CD4-positive, alpha-beta memory T cell (primary cell): ENCODE measurements at regions not wholly inside any gene's neighbourhood (a gene's known extent, or its start where the extent isn't known, plus 50 kb on each side); places are given as distances from the start of the nearest gene placed in this dataset.

Experiments
- CTCF ChIA-PET: fragments of 350-600 bp; sonication (Branson Sonifier 250); formaldehyde crosslinking; loops from one replicate; lab custom pipeline; 2021; ENCODE audit warnings: inconsistent platforms; ENCODE audit not compliant: partially characterized antibody; lab: Charles Lee
- POLR2A ChIA-PET: fragments of 350-600 bp; sonication (Branson Sonifier 250); formaldehyde crosslinking; loops from one replicate; lab custom pipeline; 2021; ENCODE audit not compliant: partially characterized antibody; lab: Charles Lee
- DNase-seq, 5 donors: peaks; one replicate each; pipeline versions ENCODE4 v3.0.0 to v3.0.0-alpha.2; 2020 to 2022; ENCODE audit warnings: mixed read lengths in 1 of 5
- H3K27ac ChIP-seq: one replicate; pipeline ENCODE4 v1.7.0; 2013; ENCODE audit warnings: low read depth, low read length
- H3K27me3 ChIP-seq: 2 replicates; pipeline ENCODE4 v1.7.0; 2013; ENCODE audit warnings: mild to moderate bottlenecking, low read length, moderate library complexity; ENCODE audit not compliant: insufficient read depth
- H3K36me3 ChIP-seq: 2 replicates; pipeline ENCODE4 v1.7.0; 2013; ENCODE audit warnings: mild to moderate bottlenecking, low read length, moderate library complexity; ENCODE audit not compliant: insufficient read depth
- H3K4me1 ChIP-seq: 2 replicates; pipeline ENCODE4 v1.7.0; 2013; ENCODE audit warnings: mild to moderate bottlenecking, low read length, moderate library complexity; ENCODE audit not compliant: insufficient read depth
- H3K4me3 ChIP-seq, 2 donors: one replicate each; pipeline ENCODE4 v1.7.0; 2013; ENCODE audit warnings: low read length in 2 of 2, mild to moderate bottlenecking in 1 of 2
- H3K9me3 ChIP-seq, 2 donors: one replicate each; pipeline ENCODE4 v1.7.0; 2013; ENCODE audit warnings: low read length in 2 of 2, control low read depth in 1 of 2; ENCODE audit not compliant: control insufficient read depth in 1 of 2
- H3K27ac Mint-ChIP-seq, 7 donors: one replicate each; pipeline ENCODE4 v1.8.0; 2020 to 2021; ENCODE audit warnings: mixed read lengths in 7 of 7, mild to moderate bottlenecking in 6 of 7, inconsistent platforms in 3 of 7, moderate library complexity in 3 of 7
- H3K27me3 Mint-ChIP-seq, 2 donors: one replicate each; pipeline ENCODE4 v1.8.0; 2020 to 2021; ENCODE audit warnings: mixed read lengths in 2 of 2
- H3K36me3 Mint-ChIP-seq, 2 donors: one replicate each; pipeline ENCODE4 v1.8.0; 2020 to 2021; ENCODE audit warnings: mixed read lengths in 2 of 2, inconsistent platforms in 1 of 2, mild to moderate bottlenecking in 1 of 2
- H3K4me1 Mint-ChIP-seq, 4 donors: one replicate each; pipeline ENCODE4 v1.8.0; 2020 to 2021; ENCODE audit warnings: mixed read lengths in 4 of 4, mild to moderate bottlenecking in 1 of 4
- H3K4me3 Mint-ChIP-seq, 8 donors: one replicate each; pipeline ENCODE4 v1.8.0; 2020 to 2021; ENCODE audit warnings: mixed read lengths in 8 of 8, mild to moderate bottlenecking in 7 of 8, moderate library complexity in 6 of 8, inconsistent platforms in 3 of 8
- H3K9me3 Mint-ChIP-seq, 8 donors: one replicate each; pipeline ENCODE4 v1.8.0; 2020 to 2021; ENCODE audit warnings: mixed read lengths in 8 of 8, mild to moderate bottlenecking in 5 of 8, inconsistent platforms in 3 of 8, moderate library complexity in 1 of 8
- intact Hi-C: fragments of 100-400 bp; cut with micrococcal nuclease; formaldehyde crosslinking; loops from one replicate; pipeline ENCODE4 v1.15.1; 2023

DNA sequence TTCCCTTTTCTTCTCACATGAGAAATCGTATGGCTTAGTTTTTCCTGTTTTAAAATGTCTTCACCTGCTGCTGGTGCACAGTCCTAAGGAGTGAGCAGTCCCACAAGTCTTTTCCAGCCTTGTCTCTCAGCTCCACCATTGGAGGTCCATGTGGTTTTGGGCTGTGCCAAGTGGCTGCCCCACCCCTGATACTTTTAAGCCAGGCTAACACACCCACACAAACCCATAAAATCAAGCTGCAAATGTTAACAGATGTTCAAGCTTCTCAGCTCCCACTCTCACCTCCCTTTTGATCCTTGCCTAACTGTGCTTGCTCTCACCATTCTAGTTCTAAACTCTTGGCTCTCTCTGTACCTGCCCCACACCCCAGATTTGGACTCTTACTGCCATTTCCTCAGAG, 74.5 kb upstream of the COL24A1 start:
- Histone ChIP-seq H3K4me3 (no peak overlapping the region), H3K4me1 (no peaks in the 10 kb centered on the region), H3K27ac (no peak overlapping the region), H3K36me3 (no peaks in the 10 kb centered on the region), H3K27me3 (no peaks in the 10 kb centered on the region), H3K9me3 (no peaks in the 10 kb centered on the region)
- ChIA-PET POLR2A (no interaction called here), CTCF (no interaction called here)
- no peak overlapping the region for H3K4me3 Mint-ChIP-seq
- peaks cover 0 to 2% (median 0%) of the 10 kb centered on the region in 8 donors for H3K9me3 Mint-ChIP-seq
- no peaks in the 10 kb centered on the region for H3K36me3 Mint-ChIP-seq
- peaks cover 2 to 5% of the 10 kb centered on the region in 2 donors for H3K27me3 Mint-ChIP-seq
- DNase-seq = no peak
- H3K27ac Mint-ChIP-seq = no peak overlapping the region
- H3K4me1 Mint-ChIP-seq = no peaks in the 10 kb centered on the region
- intact Hi-C loops = no loop called here

DNA sequence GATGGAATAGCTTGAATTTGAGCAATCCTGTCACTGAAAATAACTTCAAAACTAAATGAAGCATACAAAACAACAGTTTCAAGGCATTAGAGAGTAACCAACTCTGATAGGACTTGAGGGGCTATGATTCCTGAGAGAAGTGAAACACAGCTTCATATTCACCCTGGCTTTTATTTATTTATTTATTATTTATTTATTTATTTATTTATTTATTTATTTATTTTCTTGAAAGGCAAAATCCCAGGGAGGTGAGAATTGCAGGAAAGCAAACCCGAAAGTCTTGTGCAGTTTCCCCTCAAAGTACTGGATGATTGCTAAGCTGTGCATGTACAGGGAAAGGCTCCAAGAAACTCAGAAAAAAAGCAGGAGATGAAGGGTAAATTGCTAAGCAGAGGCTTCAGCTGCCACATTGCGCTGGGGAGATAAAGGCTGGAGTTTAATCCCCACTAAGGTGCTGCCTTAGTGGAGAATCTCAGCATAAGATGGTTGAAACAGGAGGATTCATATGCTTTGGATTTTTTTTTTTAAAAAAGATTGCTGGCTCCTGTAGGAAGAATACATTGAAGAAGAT, 72.9 kb upstream of the COL24A1 start:
- DNase-seq = no peak
- ChIA-PET POLR2A (no interaction called here), CTCF (no interaction called here)
- Histone ChIP-seq H3K4me1 (no peaks in the 10 kb centered on the region), H3K9me3 (no peaks in the 10 kb centered on the region), H3K27me3 (no peaks in the 10 kb centered on the region), H3K36me3 (no peaks in the 10 kb centered on the region), H3K27ac (no peak overlapping the region), H3K4me3 (no peak overlapping the region)
- Mint-ChIP-seq H3K36me3 (no peaks in the 10 kb centered on the region), H3K9me3 (peaks cover 0 to 2% (median 0%) of the 10 kb centered on the region in 8 donors), H3K4me3 (no peak overlapping the region), H3K4me1 (no peaks in the 10 kb centered on the region), H3K27ac (no peak overlapping the region), H3K27me3 (peaks cover 2 to 5% of the 10 kb centered on the region in 2 donors)
- intact Hi-C loops = no loop called here

DNA sequence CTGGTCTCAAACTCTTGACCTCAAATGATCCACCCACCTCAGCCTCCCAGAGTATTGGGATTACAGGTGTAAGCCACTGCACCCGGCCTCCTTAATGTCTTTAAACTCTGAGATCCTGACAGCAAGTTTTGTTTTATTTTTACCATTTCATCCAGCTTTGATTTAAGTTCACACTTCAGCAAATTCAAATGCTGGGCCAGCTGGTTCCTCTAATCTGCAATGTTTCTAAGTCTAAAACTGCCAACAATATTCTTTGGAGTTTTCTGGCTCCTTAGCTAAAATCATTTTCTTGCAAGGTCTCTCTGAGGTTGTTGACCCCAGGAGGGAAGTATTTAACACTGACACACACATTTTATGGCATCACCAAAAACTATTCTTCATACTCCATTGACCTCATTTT, 72.0 kb upstream of the COL24A1 start:
- H3K4me3 Mint-ChIP-seq = no peak overlapping the region
- no peak for DNase-seq

DNA sequence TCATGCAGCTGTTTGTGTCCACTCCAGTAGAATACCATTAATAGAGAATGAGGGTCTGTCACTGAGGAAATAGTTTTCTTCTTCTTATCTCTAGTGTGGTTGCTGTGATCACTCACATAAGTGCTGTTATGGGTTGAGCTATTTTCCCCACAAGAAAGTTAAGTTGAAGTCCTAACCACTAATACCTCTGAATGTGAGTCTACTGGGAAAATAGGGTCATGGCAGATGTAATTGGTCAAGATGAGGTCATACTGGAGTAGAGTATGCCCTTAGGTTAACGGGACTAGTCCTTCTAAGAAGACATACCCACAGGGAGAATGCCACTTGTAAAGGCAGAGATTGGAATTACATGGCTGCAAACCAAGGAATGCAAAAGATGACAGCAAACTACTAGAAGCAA, 70.5 kb upstream of the COL24A1 start:
- H3K36me3 ChIP-seq = no peaks in the 10 kb centered on the region
- Mint-ChIP-seq H3K4me1 (no peaks in the 10 kb centered on the region), H3K27ac (no peak overlapping the region), H3K27me3 (peaks cover 0 to 4% of the 10 kb centered on the region in 2 donors), H3K9me3 (no peaks in the 10 kb centered on the region), H3K36me3 (no peaks in the 10 kb centered on the region), H3K4me3 (no peak overlapping the region)
- no peaks in the 10 kb centered on the region for H3K4me1 ChIP-seq
- CTCF ChIA-PET = no interaction called here
- no peaks in the 10 kb centered on the region for H3K27me3 ChIP-seq
- intact Hi-C loops = no loop called here
- POLR2A ChIA-PET = no interaction called here
- H3K9me3 ChIP-seq = no peaks in the 10 kb centered on the region
- H3K4me3 ChIP-seq = no peak overlapping the region
- DNase-seq = no peak
- no peak overlapping the region for H3K27ac ChIP-seq

More for the DNA sequence above, 72.0 kb upstream of the COL24A1 start:
- Histone ChIP-seq H3K36me3 (no peaks in the 10 kb centered on the region), H3K4me3 (no peak overlapping the region), H3K4me1 (no peaks in the 10 kb centered on the region), H3K9me3 (no peaks in the 10 kb centered on the region), H3K27me3 (no peaks in the 10 kb centered on the region), H3K27ac (no peak overlapping the region)
- intact Hi-C loops = no loop called here
- ChIA-PET POLR2A (no interaction called here), CTCF (no interaction called here)
- Mint-ChIP-seq H3K36me3 (no peaks in the 10 kb centered on the region), H3K27me3 (peaks cover 2 to 5% of the 10 kb centered on the region in 2 donors), H3K27ac (no peak overlapping the region), H3K4me1 (no peaks in the 10 kb centered on the region), H3K9me3 (peaks cover 0 to 2% (median 0%) of the 10 kb centered on the region in 8 donors)

DNA sequence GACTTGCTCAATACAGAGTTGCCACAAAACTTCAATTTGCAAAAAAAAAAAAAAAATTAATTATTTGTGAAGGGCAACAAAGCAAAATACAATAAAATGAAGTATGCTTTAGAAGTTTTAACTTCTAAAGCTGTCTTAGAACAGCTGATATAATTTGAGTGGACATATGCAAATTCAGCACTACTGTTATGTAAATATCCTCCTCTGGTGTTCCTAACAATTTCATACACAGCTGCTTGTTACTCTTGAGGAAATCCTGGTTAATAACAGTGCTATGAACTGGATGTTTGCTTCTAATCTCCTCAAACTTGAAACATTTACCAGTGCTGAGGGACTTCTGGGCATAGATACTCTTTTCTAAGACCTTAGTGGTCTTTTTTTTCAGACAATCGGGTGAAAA, 69.6 kb upstream of the COL24A1 start:
- H3K4me3 ChIP-seq = no peak overlapping the region
- no peaks in the 10 kb centered on the region for H3K9me3 ChIP-seq
- no peak for DNase-seq
- Mint-ChIP-seq H3K27ac (no peak overlapping the region), H3K27me3 (peaks cover 0 to 3% of the 10 kb centered on the region in 2 donors), H3K36me3 (no peaks in the 10 kb centered on the region), H3K4me1 (no peaks in the 10 kb centered on the region), H3K4me3 (no peak overlapping the region), H3K9me3 (no peaks in the 10 kb centered on the region)
- CTCF ChIA-PET = no interaction called here
- no peaks in the 10 kb centered on the region for H3K4me1 ChIP-seq
- intact Hi-C loops = no loop called here
- no peaks in the 10 kb centered on the region for H3K36me3 ChIP-seq
- no peak overlapping the region for H3K27ac ChIP-seq
- H3K27me3 ChIP-seq = no peaks in the 10 kb centered on the region
- POLR2A ChIA-PET = no interaction called here

DNA sequence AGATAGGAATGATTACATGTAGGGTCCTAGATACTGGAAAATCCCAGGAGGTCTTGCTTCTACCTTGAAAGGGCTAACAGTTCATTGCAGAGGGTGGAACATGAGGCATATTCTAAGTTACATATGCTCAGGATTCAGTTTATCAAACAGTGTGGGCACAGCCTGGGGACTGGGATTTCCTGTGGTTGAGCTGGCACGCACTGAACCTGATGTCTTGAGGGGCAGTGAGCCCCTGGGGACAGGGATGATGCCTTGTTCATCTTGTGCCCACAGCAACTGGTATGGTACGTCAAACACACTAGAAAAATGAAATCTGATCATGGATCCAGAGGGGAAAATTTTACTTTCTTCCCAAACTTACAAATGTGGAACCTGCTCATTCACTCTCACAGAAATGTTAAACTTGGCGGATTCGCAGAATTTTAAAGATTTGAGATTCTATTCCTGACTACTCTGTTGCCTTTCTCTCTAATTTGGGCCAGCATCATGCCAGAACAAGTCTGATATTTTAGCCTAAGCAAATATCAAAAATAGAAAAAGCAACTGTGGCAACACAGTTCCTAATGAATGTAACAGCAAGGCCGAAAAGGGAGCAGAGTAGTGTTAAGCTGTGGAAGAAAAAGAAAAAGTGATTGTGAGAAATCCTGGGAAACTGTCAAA, 68.2 kb upstream of the COL24A1 start:
- Mint-ChIP-seq H3K4me1 (no peaks in the 10 kb centered on the region), H3K4me3 (no peak overlapping the region), H3K27ac (peak overlapping the region in 1 of 7 donors; percentile 35), H3K36me3 (no peaks in the 10 kb centered on the region), H3K9me3 (no peaks in the 10 kb centered on the region), H3K27me3 (peaks cover 0 to 1% of the 10 kb centered on the region in 2 donors)
- intact Hi-C loops = no loop called here
- H3K4me3 ChIP-seq = no peak overlapping the region
- H3K36me3 ChIP-seq = no peaks in the 10 kb centered on the region
- POLR2A ChIA-PET = no interaction called here
- CTCF ChIA-PET = no interaction called here
- H3K4me1 ChIP-seq = no peaks in the 10 kb centered on the region
- no peaks in the 10 kb centered on the region for H3K9me3 ChIP-seq
- no peak for DNase-seq
- H3K27me3 ChIP-seq = no peaks in the 10 kb centered on the region
- H3K27ac ChIP-seq = no peak overlapping the region

DNA sequence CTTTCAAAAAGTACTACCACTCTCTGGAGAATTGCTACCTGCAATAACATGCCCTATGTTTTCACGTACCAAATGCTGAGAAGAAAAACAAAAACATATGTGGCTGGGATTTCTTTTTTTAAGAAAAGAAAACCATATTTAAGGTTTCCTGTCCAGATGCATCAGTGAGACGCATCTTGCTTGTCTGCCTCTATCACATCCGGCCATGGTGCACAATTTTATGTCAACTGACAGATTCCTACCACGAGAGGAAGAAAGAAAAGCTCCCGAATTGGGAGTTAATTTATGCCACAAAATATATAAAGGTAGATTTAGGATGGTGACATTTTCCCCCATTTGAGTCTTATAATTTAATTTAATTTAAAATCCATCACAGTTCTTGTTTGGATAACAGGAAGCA, 62.3 kb upstream of the COL24A1 start:
- Mint-ChIP-seq H3K9me3 (no peaks in the 10 kb centered on the region), H3K4me3 (no peak overlapping the region), H3K4me1 (no peaks in the 10 kb centered on the region), H3K27me3 (no peaks in the 10 kb centered on the region), H3K27ac (no peak overlapping the region), H3K36me3 (no peaks in the 10 kb centered on the region)
- no peak overlapping the region for H3K27ac ChIP-seq
- no peak overlapping the region for H3K4me3 ChIP-seq
- DNase-seq = no peak
- no peaks in the 10 kb centered on the region for H3K4me1 ChIP-seq
- no peaks in the 10 kb centered on the region for H3K9me3 ChIP-seq
- ChIA-PET CTCF (no interaction called here), POLR2A (no interaction called here)
- intact Hi-C loops = no loop called here
- H3K27me3 ChIP-seq = no peaks in the 10 kb centered on the region
- no peaks in the 10 kb centered on the region for H3K36me3 ChIP-seq
